GM18861 (cell line): ENCODE measurements at regions not wholly inside any gene's neighbourhood (a gene's known extent, or its start where the extent isn't known, plus 50 kb on each side); places are given as distances from the start of the nearest gene placed in this dataset.

Experiments used
- ATAC-seq: cut with Tn5 transposase; IDR thresholded peaks from one replicate; pipeline ENCODE4 v1.9.1; 2021; ENCODE audit not compliant: unreplicated experiment

DNA sequence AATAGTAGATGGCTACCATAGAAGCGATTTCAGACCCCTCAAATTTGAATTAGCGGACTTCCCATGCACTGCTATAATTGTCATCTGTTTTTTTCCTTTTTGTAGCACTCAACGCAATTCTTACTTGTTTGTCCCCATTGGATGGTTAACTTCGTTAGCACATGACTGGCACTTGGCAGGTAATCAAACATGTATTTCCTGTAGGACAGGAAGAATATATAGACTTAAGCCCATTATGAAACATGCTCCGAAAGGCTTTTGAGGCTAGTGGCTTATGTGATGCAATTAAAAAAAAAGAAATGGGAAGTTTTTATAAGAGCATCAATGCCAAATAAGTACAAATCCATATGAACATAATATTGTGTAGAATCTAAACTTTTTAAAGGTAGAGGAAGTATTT is 301.2 kb downstream of the PSAT1 start:
- no peak for ATAC-seq

DNA sequence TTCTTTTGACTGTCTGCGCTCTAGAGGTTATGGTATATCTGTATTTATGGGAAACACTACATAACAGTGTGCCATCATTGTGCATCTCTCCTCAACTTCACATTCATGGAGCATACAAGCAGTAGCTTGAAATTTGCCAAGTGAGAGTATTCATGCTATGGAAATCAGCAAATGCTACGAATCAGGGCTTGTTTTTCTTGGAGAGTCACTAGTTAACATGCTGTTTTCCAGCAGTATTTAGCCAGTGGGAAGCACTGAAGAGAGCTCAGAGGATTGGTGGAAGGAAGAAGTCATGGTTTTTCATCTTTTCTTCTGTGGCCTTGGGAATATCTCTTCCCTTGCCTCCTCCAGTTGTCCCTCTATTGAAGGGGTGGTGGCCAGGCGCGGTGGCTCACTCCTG is 303.0 kb downstream of the PSAT1 start:
- no peak for ATAC-seq

DNA sequence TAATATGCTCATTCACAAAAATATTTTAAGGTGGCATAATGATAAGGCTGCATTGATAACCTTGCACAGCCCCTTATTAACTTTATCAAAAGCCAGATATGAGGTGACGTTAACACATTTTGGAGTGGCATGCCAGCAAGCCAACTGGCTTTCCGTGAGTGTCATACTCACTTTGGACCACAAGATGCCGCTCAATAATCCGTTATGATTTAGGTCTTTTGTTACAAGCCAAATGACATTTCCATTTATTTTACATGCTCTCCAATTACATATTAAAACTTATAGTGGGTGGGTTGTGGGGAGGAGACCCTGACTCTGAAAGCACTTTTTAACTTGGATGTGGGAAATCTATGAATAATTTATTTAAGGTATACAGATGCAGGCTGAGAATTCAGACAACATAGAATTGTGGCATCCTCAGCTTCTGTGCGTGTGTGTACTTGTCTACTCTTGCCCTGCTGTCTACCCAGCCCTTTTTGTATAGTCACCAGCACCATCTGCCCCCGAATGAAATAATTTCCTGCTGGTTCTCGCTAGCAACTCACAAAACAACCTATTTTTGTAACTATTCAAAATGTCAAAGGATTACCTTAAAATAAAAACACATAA is 305.1 kb downstream of the PSAT1 start:
- peak; percentile 86 for ATAC-seq

DNA sequence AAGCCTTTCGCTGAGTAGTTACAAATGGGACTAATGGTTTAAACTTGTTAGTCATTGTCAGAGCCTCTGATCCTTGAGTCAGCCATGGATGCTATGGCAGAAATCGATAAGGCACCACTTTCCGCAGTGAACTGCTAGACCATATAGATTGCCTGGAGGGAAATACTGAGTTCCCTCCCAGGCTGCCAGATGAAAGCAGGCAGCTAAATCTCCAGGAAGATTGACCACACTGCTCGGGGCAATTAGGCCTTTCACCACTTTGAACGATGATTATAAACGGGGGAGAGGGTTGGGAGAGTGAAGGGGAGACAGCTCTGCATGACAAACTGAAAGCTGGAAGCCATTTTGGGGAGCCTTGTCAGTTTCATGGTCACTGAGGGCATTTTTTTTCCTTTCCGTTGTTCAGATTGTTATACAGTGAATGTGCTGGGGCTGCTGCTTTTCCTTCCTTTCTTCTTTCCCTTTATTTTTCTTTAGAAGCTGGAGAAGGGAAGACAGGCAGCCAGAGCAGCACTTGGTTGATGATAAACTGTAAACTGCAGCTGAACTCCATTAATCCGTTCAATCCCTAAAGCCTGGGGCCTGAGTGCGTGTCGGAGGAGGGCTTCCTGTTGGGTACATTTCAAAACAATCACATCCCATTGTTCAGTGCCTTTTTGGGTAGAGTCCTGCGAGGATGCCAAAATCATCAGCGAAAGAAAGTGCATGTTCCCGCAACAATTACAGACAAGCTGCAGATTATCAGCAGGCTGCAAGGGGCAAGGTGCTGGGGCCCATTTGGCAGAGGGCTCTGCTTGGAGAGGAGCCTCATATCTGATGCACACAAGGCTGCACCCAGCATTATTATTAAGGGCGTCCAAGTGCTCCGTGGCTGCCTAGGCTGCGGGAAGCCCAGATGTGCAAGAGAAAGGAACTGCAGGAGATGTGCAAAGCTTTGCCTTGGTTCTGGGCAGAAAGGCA is 308.4 kb downstream of the PSAT1 start:
- no peak for ATAC-seq

DNA sequence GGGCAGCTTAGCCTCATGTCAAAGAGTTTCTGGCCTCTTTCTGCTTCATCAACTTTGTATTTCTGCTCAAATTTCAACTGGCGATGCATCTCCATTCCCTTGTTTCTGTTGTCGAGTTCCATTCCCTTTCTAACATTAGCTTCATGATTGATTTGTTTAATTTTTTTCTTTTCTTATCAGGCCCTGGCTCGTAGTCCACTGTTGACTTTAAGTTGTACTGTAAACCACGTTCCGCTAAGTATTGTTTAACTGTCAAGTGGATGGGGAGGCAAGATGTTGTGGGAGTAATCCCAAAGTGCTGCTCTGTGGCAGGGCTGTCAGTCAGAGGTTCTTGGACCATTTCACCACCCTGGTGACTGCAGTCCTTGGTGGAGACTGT is 309.1 kb downstream of the PSAT1 start:
- no peak for ATAC-seq

DNA sequence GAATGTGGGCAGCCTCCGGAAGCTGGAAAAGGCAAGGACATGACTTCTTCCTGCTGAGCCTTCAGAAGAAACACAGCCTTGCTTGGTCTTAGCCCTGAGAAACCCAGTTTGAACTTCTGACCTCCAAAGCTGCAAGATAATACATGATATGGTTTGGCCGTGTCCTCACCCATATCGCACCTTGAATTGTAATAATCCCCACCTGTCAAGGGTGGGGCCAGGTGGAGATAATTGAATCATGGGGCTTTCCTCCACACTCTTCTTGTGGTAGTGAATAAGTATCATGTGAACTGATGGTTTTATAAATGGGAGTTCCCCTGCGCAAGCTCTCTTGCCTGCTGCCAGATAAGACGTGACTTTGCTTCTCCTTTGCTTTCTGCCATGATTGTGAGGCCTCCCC is 310.9 kb downstream of the PSAT1 start:
- no peak for ATAC-seq

DNA sequence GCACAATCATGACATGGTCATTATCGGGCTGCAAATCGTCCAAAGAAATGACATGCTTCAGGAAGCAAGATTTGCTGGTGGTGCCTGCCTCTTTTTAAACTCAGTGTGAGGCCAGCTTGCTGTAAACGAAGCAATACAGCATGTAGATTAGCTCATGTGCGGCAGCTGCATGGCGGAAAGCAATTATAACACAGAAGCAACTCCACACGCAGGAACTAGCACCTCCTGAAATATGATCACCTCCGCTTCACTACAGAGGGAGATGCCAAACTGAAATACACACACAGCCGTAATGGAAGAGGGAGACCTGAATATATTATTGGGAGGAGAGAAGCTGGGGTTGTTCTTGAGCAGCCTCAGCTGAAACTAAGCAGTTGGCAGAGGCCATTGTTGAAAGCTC is 312.5 kb downstream of the PSAT1 start:
- no peak for ATAC-seq

DNA sequence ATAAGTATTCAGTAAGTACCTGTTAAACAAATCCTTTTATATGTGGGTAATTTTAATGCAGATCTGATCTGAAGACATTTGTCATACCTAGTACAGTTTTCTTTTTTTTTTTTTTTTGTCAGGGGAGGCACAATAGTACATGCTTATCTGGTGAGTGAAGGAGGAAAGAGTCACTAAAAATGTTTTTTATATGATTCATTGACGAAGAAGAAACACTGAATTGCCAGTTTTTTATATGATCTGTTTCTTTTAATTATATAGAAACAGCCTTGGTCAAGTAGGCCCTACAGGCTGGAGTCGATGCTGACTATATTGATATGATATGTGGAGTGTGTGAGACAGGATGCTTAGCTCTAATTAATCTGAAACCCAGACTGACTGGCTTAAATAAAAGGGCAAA is 315.2 kb downstream of the PSAT1 start:
- no peak for ATAC-seq

DNA sequence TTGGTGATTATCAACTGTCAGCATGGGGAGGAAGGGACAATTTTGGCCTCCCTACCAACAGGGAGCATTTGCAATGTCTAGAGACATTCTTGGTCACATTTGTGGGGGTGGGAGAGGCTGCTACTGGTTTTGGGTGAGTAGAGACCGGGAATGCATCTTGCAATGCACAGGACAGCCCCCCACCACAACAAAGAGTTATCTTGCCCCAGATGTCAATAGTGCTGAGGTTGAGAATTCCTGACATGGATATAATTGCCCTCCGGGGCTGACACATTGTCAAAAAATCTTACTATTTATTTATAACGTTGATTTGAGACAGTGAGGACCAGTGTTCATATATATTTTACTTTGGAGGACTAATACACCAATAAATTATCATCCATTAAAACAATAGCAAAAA is 316.1 kb downstream of the PSAT1 start:
- ATAC-seq, result no peak

DNA sequence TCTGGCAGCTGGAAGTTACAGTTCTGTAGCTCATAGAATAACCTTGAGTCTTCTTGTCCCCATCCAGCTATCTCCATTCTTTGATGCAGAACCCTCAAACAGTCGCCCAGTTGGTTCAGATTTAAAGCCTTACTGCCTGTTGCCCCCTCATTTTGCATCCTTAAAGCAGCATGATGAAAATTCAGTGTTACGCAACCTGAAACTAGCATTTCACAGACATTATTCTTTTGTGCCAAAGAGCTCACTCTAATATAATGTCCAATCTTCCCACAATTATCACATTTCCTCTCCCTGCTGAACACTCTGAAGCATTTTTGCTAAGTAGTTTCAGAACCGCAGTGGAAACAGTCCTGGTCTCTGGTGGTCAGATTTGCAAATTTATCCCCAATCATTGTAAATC is 318.0 kb downstream of the PSAT1 start:
- no peak for ATAC-seq

DNA sequence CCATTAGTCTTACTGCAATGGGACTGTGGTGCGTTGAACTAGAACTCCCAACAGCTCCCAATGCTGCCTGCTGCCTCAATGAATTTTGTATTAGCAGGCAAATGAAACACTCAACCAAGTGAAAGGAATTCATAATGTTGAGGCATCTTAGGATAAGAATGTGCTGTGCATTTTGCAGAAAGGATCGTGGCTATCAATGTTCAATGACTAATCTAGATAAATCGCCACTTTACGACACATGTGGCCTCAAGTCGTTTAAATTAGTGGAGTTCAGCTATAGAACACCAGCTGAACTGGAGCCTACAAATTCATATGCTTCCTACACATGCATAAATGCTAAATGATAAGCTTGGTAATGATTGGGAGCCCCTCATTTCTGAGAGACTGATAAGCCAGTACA is 318.4 kb downstream of the PSAT1 start:
- no peak for ATAC-seq

DNA sequence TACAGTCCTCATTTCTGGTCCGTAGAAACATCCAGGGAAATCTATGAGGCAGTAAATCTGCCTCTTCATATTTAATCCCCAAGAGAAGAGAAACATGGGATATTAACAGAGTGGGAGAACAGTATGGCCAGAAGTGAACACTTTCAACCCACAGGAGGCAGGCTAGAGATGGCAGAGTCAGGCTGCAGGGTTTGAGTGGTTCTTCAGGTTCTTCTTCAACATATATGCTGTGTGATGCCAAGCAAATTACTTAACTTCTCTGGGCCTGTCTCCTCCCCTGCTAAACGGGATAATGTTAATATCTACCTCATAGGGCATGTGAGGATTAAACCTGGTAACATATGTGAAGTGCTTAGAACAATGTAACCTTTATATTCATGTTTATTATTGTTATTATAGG is 321.8 kb downstream of the PSAT1 start:
- ATAC-seq, result no peak

DNA sequence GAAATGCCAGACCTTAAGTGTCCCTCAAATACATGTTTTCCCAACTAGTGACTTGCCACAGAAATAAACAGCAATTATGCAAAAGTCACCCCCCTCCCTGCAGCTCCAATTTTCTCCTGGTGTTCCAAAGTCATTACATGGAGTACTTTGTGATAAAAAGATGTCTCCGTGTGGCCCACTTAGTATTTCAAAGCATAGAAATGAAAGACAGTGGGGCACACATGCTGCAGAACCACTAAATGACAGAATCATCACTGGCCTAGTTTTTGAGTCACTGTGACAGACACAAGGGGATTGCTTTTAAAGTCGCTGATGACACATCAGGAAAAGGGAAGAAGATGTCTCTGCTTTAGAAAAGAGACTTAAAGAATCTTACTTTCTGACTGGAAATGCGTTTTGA is 323.4 kb downstream of the PSAT1 start:
- no peak for ATAC-seq

DNA sequence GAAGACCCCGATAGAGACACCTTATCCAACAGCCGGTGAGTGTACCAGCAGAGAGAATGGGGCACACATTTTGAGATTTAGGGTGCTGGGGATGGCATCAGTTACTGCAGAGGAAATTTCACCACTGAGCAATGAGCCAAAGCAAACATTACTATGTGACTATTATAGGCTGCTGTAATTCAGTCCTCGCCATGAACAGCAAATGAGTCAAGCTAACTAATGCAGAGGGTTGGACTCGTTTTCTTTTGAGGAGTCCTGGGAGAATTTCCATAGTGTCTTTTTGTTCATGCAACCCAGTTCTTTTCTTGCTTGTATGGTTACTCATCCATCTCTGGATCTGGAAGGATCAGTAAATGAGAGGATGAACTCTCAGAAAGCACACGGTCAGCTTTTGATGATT is 323.8 kb downstream of the PSAT1 start:
- ATAC-seq, result no peak

DNA sequence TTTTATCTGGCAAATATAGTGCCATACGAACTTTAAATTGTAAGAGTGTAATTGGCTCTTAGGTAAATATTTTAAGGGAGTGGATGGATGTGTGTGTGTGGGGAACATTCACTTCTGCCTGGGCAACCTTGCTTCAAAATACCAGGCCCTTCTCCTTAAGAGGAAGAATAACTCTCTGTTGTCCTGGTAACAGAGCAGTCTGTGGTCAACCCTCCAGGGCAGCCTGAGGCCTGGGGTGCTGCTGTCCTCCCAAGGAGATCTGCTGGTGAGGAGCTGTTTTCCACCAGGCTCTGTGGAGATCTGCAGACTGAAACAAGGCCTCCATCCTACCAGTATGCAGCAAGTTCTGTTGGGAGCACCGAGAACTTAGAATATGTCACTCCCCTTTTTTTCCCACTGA is 325.2 kb downstream of the PSAT1 start:
- no peak for ATAC-seq

DNA sequence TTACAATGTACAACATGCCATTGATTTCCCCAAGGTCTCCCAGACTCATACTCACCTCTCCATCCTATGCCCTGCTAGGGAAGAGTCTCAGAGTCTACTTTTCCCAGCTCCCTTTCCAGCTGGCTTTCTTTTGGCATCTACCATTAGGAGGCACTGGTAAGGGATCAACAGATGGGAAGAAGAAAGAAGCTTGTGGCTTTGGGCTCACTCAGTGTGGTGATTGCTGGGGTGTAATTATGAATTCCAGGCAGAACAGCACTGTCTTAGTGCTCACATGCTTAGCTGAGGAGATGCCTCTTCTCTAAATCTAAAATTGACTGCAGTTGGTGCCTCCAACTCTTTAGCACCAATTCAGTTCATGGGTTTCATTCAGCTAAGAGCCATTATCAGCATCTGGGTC is 330.0 kb downstream of the PSAT1 start:
- no peak for ATAC-seq

DNA sequence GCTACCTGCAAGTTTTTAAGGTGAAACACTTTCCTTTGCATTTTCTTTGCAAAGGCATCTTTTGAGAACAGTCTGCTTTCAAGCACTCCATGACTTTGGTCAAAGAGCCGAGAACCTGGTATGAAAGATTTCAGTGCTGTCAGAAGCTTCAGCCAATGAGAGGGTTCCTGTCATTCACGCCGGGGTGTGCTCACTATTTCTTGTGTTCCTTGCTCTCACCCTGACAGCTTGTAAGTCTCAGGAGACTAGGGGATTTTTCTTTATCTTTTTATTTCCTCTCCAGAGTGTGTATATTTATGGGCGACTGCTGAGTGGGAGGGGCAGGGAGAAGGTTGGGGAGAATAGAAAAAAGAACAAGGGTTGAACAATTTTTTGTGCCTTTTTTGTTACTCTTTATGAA is 334.0 kb downstream of the PSAT1 start:
- ATAC-seq, result no peak

DNA sequence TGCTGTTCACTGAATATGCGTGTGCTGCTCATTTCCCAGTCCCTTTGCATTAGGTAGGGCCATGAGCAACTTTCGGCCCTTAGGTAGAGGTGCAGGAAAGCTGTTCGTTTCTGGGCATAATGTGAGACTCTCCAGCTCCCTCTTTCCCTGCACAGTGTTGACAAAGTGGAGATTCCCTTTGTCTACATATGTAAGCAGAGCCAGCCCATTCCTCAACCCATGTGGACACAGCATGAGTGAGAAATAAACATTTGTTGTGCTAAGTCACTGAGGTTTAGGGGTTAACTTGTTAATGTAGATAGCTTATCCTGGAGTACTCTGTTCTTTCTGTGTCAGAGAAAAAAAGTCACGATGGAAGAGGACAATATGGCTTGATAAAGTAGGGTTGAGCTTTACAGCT is 343.8 kb downstream of the PSAT1 start:
- no peak for ATAC-seq

DNA sequence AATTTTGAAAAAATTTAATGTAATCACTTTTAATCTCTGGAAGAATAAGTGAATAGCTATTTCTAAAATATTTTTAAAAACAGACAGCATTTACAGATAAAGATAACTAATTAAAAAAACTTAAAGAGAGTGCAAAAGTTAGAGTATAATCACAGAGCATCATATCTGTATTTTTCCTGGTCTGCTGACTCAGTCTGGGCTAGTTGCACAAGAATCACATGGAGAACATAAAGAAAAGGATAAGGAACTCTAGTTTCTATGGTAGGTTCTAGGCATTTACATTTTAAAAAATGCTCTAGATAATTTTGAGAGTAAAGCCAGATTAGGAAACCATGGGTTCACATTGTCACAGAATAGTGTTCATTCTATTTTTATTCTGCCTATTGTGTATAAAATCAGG is 347.4 kb downstream of the PSAT1 start:
- no peak for ATAC-seq

DNA sequence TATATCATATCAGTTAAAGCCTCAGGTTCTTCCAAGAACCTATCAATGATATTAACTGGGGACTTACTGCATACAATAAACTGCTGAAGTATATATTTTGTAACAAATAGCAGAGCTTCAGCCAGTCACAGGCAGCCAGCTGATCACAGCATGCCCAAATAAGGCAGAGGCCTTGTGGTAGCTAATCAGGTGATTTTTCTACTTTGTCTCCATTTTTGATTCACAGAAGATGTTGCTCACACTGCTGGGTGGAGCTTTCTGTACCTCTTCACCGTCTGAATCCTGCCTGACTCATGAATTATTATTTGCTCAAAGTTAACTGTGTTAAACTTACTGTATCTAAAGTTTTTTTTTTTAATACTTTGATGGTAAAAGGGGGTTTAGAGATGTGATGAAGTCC is 357.4 kb downstream of the PSAT1 start:
- no peak for ATAC-seq

DNA sequence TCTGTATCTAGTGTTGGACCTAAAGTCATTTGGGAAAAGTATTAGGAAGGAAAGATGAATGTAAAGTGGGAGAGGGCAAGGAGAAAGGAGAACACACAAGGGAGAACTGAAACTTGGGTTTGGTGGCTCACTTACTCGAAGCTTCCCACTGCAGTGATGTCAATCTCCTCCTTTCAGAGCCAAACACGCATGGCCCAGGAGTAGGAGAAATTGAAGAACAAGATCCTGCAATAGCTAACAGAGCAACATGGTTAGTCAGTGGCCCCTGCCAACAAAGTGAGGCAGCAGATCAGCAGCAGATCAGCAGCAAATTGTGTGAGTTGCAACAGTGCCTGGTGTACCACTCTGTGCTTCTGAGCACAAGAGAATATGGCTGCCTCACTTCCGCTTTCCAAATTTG is 366.4 kb downstream of the PSAT1 start:
- no peak for ATAC-seq

DNA sequence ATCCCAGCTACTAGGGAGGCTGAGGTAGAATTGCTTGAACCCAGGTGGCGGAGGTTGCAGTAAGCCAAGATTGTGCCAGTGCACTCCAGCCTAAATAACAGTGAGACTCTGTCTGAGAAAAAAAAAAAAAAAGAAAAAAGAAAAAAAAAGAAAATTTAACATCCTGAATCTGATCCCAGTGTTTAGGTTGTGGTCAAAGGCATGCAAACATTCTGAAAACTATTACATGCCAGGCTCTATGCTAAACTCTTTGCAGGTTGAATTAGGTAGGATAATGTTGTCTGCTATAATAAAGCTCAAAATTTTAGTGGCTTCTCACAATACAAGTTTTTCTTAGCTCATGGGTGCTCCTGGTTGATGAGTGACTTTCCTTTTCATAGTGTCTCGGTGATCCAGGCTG is 367.4 kb downstream of the PSAT1 start:
- no peak for ATAC-seq
